IPS DF 19.7 (cell line): ENCODE measurements at regions not wholly inside any gene's neighbourhood (a gene's known extent, or its start where the extent isn't known, plus 50 kb on each side); places are given as distances from the start of the nearest gene placed in this dataset.
A peak's percentile ranks its signal among the peaks of the same experiment; 100 is the strongest.

ENCODE experiments used
- DNase-seq: peaks from one replicate; pipeline ENCODE4 v3.0.0-alpha.2; 2013; ENCODE audit warnings: low read depth, low spot score

GRCh38 chr5:32989815-32990214 is 278.7 kb downstream of the NPR3 start:
- DNase-seq, result no peak

GRCh38 chr5:32990593-32991420 is 279.7 kb downstream of the NPR3 start:
- no peak for DNase-seq

GRCh38 chr5:32991421-32991815 is 280.3 kb downstream of the NPR3 start:
- no peak for DNase-seq

- DNase-seq, result no peak
Observed at GRCh38 chr5:32996336-32996735, 285.2 kb downstream of the NPR3 start.

GRCh38 chr5:33008751-33009418 is 297.8 kb downstream of the NPR3 start:
- DNase-seq, result peak; percentile 82

GRCh38 chr5:33010846-33011245 is 299.7 kb downstream of the NPR3 start:
- DNase-seq, result no peak

GRCh38 chr5:33011801-33012200 is 300.7 kb downstream of the NPR3 start:
- DNase-seq, result no peak

GRCh38 chr5:33023649-33024048 is 312.5 kb downstream of the NPR3 start:
- no peak for DNase-seq

- DNase-seq, result no peak
Observed at GRCh38 chr5:33032271-33033070, 321.4 kb downstream of the NPR3 start.

GRCh38 chr5:33033516-33033915 is 322.4 kb downstream of the NPR3 start:
- DNase-seq, result no peak

GRCh38 chr5:33034777-33035176 is 323.7 kb downstream of the NPR3 start:
- no peak for DNase-seq

GRCh38 chr5:33035851-33036527 is 324.9 kb downstream of the NPR3 start:
- DNase-seq, result no peak

GRCh38 chr5:33037076-33037475 is 326.0 kb downstream of the NPR3 start:
- no peak for DNase-seq

GRCh38 chr5:33041586-33041985 is 330.5 kb downstream of the NPR3 start:
- DNase-seq, result no peak

- DNase-seq, result no peak
Observed at GRCh38 chr5:33043343-33043997, 332.3 kb downstream of the NPR3 start.

- no peak for DNase-seq
Observed at GRCh38 chr5:33046091-33046490, 335.0 kb downstream of the NPR3 start.

GRCh38 chr5:33048315-33048714 is 337.2 kb downstream of the NPR3 start:
- no peak for DNase-seq

GRCh38 chr5:33049298-33049697 is 338.2 kb downstream of the NPR3 start:
- no peak for DNase-seq

GRCh38 chr5:33049842-33050241 is 338.7 kb downstream of the NPR3 start:
- DNase-seq, result no peak

- no peak for DNase-seq
Observed at GRCh38 chr5:33059081-33059480, 348.0 kb downstream of the NPR3 start.

GRCh38 chr5:33065131-33065530 is 354.0 kb downstream of the NPR3 start:
- no peak for DNase-seq
